IMR-90 (cell line): ENCODE measurements at regions not wholly inside any gene's neighbourhood (a gene's known extent, or its start where the extent isn't known, plus 50 kb on each side); places are given as distances from the start of the nearest gene placed in this dataset.

Source experiments
- ATAC-seq: fragments of 200-7000 bp; cut with Tn5 transposase; 2 replicates; pipeline ENCODE4 v1.9.1; 2020; ENCODE audit warnings: low read depth, mild to moderate bottlenecking, moderate library complexity
- BruUV-seq: library from RNA; stranded (reverse); fragments of 400-500 nt; replicated peaks from 2 replicates; lab custom pipeline; 2021; lab: Mats Ljungman, UMichigan
- CTCF ChIA-PET: fragments of 300-600 bp; formaldehyde crosslinking; extraction: SDS; loops from one replicate; lab custom pipeline; 2021; ENCODE audit warnings: antibody characterized with exemption; lab: Yijun Ruan, JAX
- POLR2A ChIA-PET: fragments of 300-600 bp; sonication (Branson Sonifier 250); formaldehyde crosslinking; loops from one replicate; lab custom pipeline; 2022; ENCODE audit warnings: antibody characterized with exemption; ENCODE audit not compliant: unreplicated experiment; lab: Charles Lee
- DNase-seq: peaks from one replicate; pipeline ENCODE4 v3.0.0; 2013
- H2AFZ ChIP-seq: replicated peaks from 2 replicates; pipeline ENCODE3; 2013; ENCODE audit warnings: low read length, mild to moderate bottlenecking; ENCODE audit not compliant: poor library complexity
- H2AK5ac ChIP-seq: 2 replicates; pipeline ENCODE4 v1.6.1; 2013; ENCODE audit warnings: low read depth, low read length, inconsistent platforms
- H2AK9ac ChIP-seq: replicated peaks from 2 replicates; pipeline ENCODE3; 2013; ENCODE audit warnings: mild to moderate bottlenecking, low read depth, low read length, moderate library complexity; ENCODE audit not compliant: poor library complexity
- H2BK120ac ChIP-seq: 2 replicates; pipeline ENCODE4 v1.6.1; 2013; ENCODE audit warnings: low read depth, low read length, inconsistent platforms
- H2BK15ac ChIP-seq: 3 replicates; pipeline ENCODE4 v1.6.1; 2013; ENCODE audit warnings: low read depth, low read length, inconsistent platforms
- H2BK20ac ChIP-seq: 2 replicates; pipeline ENCODE4 v1.6.1; 2013; ENCODE audit warnings: low read depth, mild to moderate bottlenecking, inconsistent platforms, low read length, moderate library complexity
- H2BK5ac ChIP-seq: 2 replicates; pipeline ENCODE4 v1.6.1; 2013; ENCODE audit warnings: mild to moderate bottlenecking, low read depth, low read length, inconsistent platforms; ENCODE audit not compliant: poor library complexity, severe bottlenecking
- H3K14ac ChIP-seq: replicated peaks from 2 replicates; pipeline ENCODE4 v1.6.1; 2013; ENCODE audit warnings: low read depth, low read length, inconsistent platforms
- H3K18ac ChIP-seq: 2 replicates; pipeline ENCODE4 v1.6.1; 2013; ENCODE audit warnings: low read depth, low read length, control low read depth
- H3K23ac ChIP-seq: 2 replicates; pipeline ENCODE4 v1.6.1; 2013; ENCODE audit warnings: low read depth, low read length, inconsistent platforms
- H3K27ac ChIP-seq: 2 replicates; pipeline ENCODE4 v1.5.1; 2013; ENCODE audit warnings: mild to moderate bottlenecking, control low read depth, low read length; ENCODE audit not compliant: insufficient read depth
- H3K27me3 ChIP-seq: 2 replicates; pipeline ENCODE4 v1.6.1; 2013; ENCODE audit warnings: low read length; ENCODE audit not compliant: control insufficient read depth, insufficient read depth
- H3K36me3 ChIP-seq: 2 replicates; pipeline ENCODE4 v1.6.1; 2013; ENCODE audit warnings: low read length, mixed read lengths; ENCODE audit not compliant: control insufficient read depth, insufficient read depth
- H3K4ac ChIP-seq: 2 replicates; pipeline ENCODE4 v1.6.1; 2013; ENCODE audit warnings: low read depth, low read length, inconsistent platforms
- H3K4me1 ChIP-seq: 2 replicates; pipeline ENCODE4 v1.6.1; 2013; ENCODE audit warnings: low read length, mixed read lengths; ENCODE audit not compliant: control insufficient read depth, insufficient read depth
- H3K4me2 ChIP-seq: 2 replicates; pipeline ENCODE4 v1.6.1; 2013; ENCODE audit warnings: low read depth, mild to moderate bottlenecking, control low read depth, low read length, moderate library complexity
- H3K4me3 ChIP-seq: 2 replicates; pipeline ENCODE4 v1.5.1; 2013; ENCODE audit warnings: low read depth, mild to moderate bottlenecking, control low read depth, low read length, moderate library complexity; ENCODE audit not compliant: insufficient read depth
- H3K56ac ChIP-seq: 2 replicates; pipeline ENCODE4 v1.6.1; 2013; ENCODE audit warnings: low read length, inconsistent platforms; ENCODE audit not compliant: insufficient read depth; ENCODE audit errors: extremely low read depth
- H3K79me1 ChIP-seq, 2 experiments: 2 replicates each; pipeline ENCODE4 v1.6.1; 2013; ENCODE audit warnings: low read length in 2 of 2, inconsistent platforms in 1 of 2, low read depth in 1 of 2
- H3K9ac ChIP-seq: 2 replicates; pipeline ENCODE4 v1.6.1; 2013; ENCODE audit warnings: low read depth, low read length, control low read depth
- H3K9me1 ChIP-seq: 2 replicates; pipeline ENCODE4 v1.6.1; 2013; ENCODE audit warnings: low read length, inconsistent platforms; ENCODE audit not compliant: insufficient read depth
- H3K9me3 ChIP-seq: 2 replicates; pipeline ENCODE4 v1.6.1; 2013; ENCODE audit warnings: low read length; ENCODE audit not compliant: control insufficient read depth, insufficient read depth
- H4K20me1 ChIP-seq: 2 replicates; pipeline ENCODE4 v1.6.1; 2013; ENCODE audit warnings: low read length, inconsistent platforms; ENCODE audit not compliant: insufficient read depth
- H4K5ac ChIP-seq: 2 replicates; pipeline ENCODE4 v1.6.1; 2013; ENCODE audit warnings: mild to moderate bottlenecking, low read depth, low read length, control low read depth
- H4K8ac ChIP-seq, 2 experiments: 2 replicates each; pipeline ENCODE4 v1.6.1; 2013; ENCODE audit warnings: low read depth in 2 of 2, low read length in 2 of 2, control low read depth in 1 of 2, inconsistent platforms in 1 of 2
- H4K91ac ChIP-seq: 2 replicates; pipeline ENCODE4 v1.6.1; 2013; ENCODE audit warnings: low read depth, low read length, inconsistent platforms; ENCODE audit not compliant: insufficient read depth
- BHLHE40 ChIP-seq: fragments of 150-350 bp; IDR thresholded peaks from 2 replicates; pipeline ENCODE4 v1.6.1; 2016; ENCODE audit warnings: mild to moderate bottlenecking, low read depth, low read length
- CEBPB ChIP-seq: IDR thresholded peaks from 2 replicates; pipeline ENCODE4 v1.6.1; 2012; ENCODE audit warnings: low read depth, low read length, improper control_type of control experiment
- CHD1 ChIP-seq: IDR thresholded peaks from 2 replicates; pipeline ENCODE4 v1.6.1; 2012; ENCODE audit warnings: low read depth, low read length, improper control_type of control experiment
- CTCF ChIP-seq: conservative IDR thresholded peaks from 2 replicates; pipeline ENCODE4 v1.5.1; 2012; ENCODE audit warnings: mild to moderate bottlenecking, low read depth, low read length, improper control_type of control experiment
- ELK1 ChIP-seq: fragments of 150-350 bp; IDR thresholded peaks from 2 replicates; pipeline ENCODE4 v1.6.1; 2016; ENCODE audit warnings: low read depth, mild to moderate bottlenecking, low read length, moderate library complexity, borderline replicate concordance
- FOS ChIP-seq: fragments of 150-350 bp; IDR thresholded peaks from 2 replicates; pipeline ENCODE4 v1.6.1; 2016; ENCODE audit warnings: low read depth, low read length
- MAFK ChIP-seq: IDR thresholded peaks from 2 replicates; pipeline ENCODE4 v1.6.1; 2012; ENCODE audit warnings: low read depth, low read length, improper control_type of control experiment
- MAZ ChIP-seq: IDR thresholded peaks from 2 replicates; pipeline ENCODE4 v1.6.1; 2012; ENCODE audit warnings: low read depth, mild to moderate bottlenecking, low read length, improper control_type of control experiment, moderate library complexity, borderline replicate concordance
- MXI1 ChIP-seq: IDR thresholded peaks from 2 replicates; pipeline ENCODE4 v1.6.1; 2012; ENCODE audit warnings: low read depth, mild to moderate bottlenecking, low read length, moderate library complexity, borderline replicate concordance
- NFE2L2 ChIP-seq: fragments of 150-350 bp; IDR thresholded peaks from 2 replicates; pipeline ENCODE4 v1.6.1; 2016; ENCODE audit warnings: low read depth, mild to moderate bottlenecking, low read length
- POLR2A ChIP-seq: IDR thresholded peaks from 2 replicates; pipeline ENCODE4 v1.6.1; 2012; ENCODE audit warnings: mild to moderate bottlenecking, low read depth, low read length
- RCOR1 ChIP-seq: IDR thresholded peaks from 2 replicates; pipeline ENCODE4 v1.6.1; 2012; ENCODE audit warnings: mild to moderate bottlenecking, low read length, improper control_type of control experiment; ENCODE audit not compliant: insufficient replicate concordance
- RFX5 ChIP-seq: IDR thresholded peaks from 2 replicates; pipeline ENCODE4 v1.8.0; 2012; ENCODE audit warnings: low read depth, mild to moderate bottlenecking, low read length, moderate library complexity
- SMC3 ChIP-seq: fragments of 150-350 bp; IDR thresholded peaks from 2 replicates; pipeline ENCODE4 v1.6.1; 2016; ENCODE audit warnings: low read depth, mild to moderate bottlenecking, antibody characterized with exemption, low read length, moderate library complexity
- USF2 ChIP-seq: fragments of 150-350 bp; IDR thresholded peaks from 2 replicates; pipeline ENCODE4 v1.6.1; 2017; ENCODE audit warnings: mild to moderate bottlenecking, antibody characterized with exemption, low read length, low read depth
- dilution Hi-C: fragments of 300-500 bp; cut with HindIII; formaldehyde crosslinking; loops from one replicate; pipeline ENCODE4 v1.14.3; 2018; ENCODE audit warnings: low sequenced_read_pairs; ENCODE audit not compliant: unreplicated experiment
- in situ Hi-C: fragments of 300-500 bp; cut with MboI; formaldehyde crosslinking; loops from 3 replicates; pipeline ENCODE4 v1.14.3; 2019; ENCODE audit warnings: low sequenced_read_pairs, inconsistent platforms, mixed read lengths
- intact Hi-C: fragments of 100-400 bp; cut with micrococcal nuclease; formaldehyde crosslinking; loops from 2 replicates; pipeline ENCODE4 v1.10.0; 2022

- H2BK5ac ChIP-seq: no peak overlapping the region
- H3K36me3 ChIP-seq: no peaks in the 10 kb centered on the region
- H2AK5ac ChIP-seq: no peak overlapping the region
- no peaks in the 10 kb centered on the region for H3K27me3 ChIP-seq
- CTCF ChIA-PET: no interaction called here
- H2BK15ac ChIP-seq: no peak overlapping the region
- no peak overlapping the region for H3K14ac ChIP-seq
- no TSS peak for BruUV-seq
- H3K56ac ChIP-seq: no peak overlapping the region
- in situ Hi-C loops (loop anchor here (25.0 kb wide), 1 partner anchor 101 kb away; no protein-coding TSS in a partner anchor), intact Hi-C loops (no loop called here), dilution Hi-C loops (no loop called here)
- H2BK20ac ChIP-seq: no peak overlapping the region
- no peak overlapping the region for H4K91ac ChIP-seq
- no peak overlapping the region for H4K5ac ChIP-seq
- DNase-seq (no peak), ATAC-seq (no peak)
- H4K8ac ChIP-seq: no peak overlapping the region
- H3K23ac ChIP-seq: no peak overlapping the region
- no peaks in the 10 kb centered on the region for H3K79me1 ChIP-seq
- H4K20me1 ChIP-seq: no peaks in the 10 kb centered on the region
- H3K18ac ChIP-seq: no peak overlapping the region
- H3K9me1 ChIP-seq: no peaks in the 10 kb centered on the region
- H2BK120ac ChIP-seq: no peak overlapping the region
- no peaks in the 10 kb centered on the region for H3K4me1 ChIP-seq
- no peak overlapping the region for H2AFZ ChIP-seq
- no peak overlapping the region for H3K4me2 ChIP-seq
- no peak for TF ChIP-seq CHD1
- no peak for TF ChIP-seq USF2
- TF ChIP-seq MXI1: no peak
- no peak for TF ChIP-seq SMC3
- no peak for TF ChIP-seq ELK1
- TF ChIP-seq POLR2A: no peak
- no peak for TF ChIP-seq RCOR1
- no peak for TF ChIP-seq CEBPB
- no peak for TF ChIP-seq CTCF
- no peak for TF ChIP-seq RFX5
- no peak for TF ChIP-seq BHLHE40
- no peak for TF ChIP-seq MAFK
- no peak for TF ChIP-seq FOS
- no peak for TF ChIP-seq MAZ
- no peak for TF ChIP-seq NFE2L2
- no peak overlapping the region for H3K4me3 ChIP-seq
- H3K27ac ChIP-seq: no peak overlapping the region
- H3K4ac ChIP-seq: no peak overlapping the region
- no peak overlapping the region for H2AK9ac ChIP-seq
- peaks cover 24% of the 10 kb centered on the region for H3K9me3 ChIP-seq
- POLR2A ChIA-PET: no interaction called here
- H3K9ac ChIP-seq: no peak overlapping the region
Observed at GRCh38 chr18:4986066-4986465, 211.0 kb downstream of the AKAIN1 start.
